Left cardiac atrium (tissue), 4 donors: ENCODE measurements at regions not wholly inside any gene's neighbourhood (a gene's known extent, or its start where the extent isn't known, plus 50 kb on each side); places are given as distances from the start of the nearest gene placed in this dataset.

Experiments
- ATAC-seq, 2 donors: fragments of 200-7000 bp; cut with Tn5 transposase; one replicate each; pipeline ENCODE4 v1.9.1; 2020; ENCODE audit warnings: mild to moderate bottlenecking in 2 of 2, moderate library complexity in 2 of 2
- DNase-seq: peaks from one replicate; pipeline ENCODE4 v3.0.0-alpha.2; 2020
- intact Hi-C, 2 donors: fragments of 100-400 bp; cut with DNase I; formaldehyde crosslinking; loops; one replicate each; pipeline versions ENCODE4 v1.14.1 to v1.15.1; 2022 to 2023
- donor health status: DM: no; HTN: yes; CAD: no.
- donor health status: DM: no; HTN: yes; CAD: no; lungs with severe emphysema.
- donor health status: DM: yes; HTN: yes; CAD: no.
- donor health status: Dilated cardiomyopathy.

DNA sequence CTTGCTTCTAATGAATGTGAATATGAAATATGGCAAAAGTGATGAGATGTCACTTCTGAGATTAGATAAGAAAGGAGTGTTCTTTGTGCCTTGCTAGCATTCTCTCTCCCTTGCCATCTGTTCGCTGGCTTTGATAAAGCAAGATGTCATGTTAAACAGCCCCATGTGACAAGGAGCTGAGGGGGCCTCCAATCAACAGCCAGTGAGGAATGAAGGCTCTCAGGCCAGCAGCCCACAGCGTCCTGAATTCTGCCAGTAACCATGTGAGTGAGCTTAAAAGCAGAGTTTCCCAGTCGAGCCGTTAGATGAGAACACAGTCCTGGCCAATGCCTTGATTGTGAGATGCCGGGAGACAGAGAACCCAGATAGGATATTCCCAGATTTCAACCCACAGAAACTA, 198.8 kb downstream of the IRS1 start:
- ATAC-seq (no peak), DNase-seq (no peak)
- intact Hi-C loops, result no loop called here

- intact Hi-C loops, result no loop called here
- ATAC-seq (no peak), DNase-seq (no peak)
Measured at GRCh38 chr2:226600184-226600583, 199.4 kb downstream of the IRS1 start.

DNA sequence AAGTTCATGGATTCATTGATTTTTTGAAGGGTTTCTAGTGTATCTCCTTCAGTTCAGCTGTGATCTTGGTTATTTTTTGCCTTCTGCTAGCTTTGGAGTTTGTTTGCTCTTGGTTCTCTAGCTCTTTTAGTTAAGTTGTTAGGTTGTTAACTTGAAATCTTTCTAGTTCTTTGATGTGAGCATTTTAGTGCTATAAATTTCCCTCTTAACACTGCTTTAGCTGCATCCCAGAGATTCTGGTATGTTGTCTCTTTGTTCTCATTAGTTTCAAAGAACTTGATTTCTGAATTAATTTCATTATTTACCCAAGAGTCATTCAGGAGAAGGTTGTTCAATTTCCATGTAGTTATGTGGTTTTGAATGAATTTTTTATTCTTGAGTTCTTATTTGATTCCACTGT, 210.6 kb downstream of the IRS1 start:
- DNase-seq (no peak), ATAC-seq (no peak)
- intact Hi-C loops, result no loop called here

GRCh38 chr2:226585130-226585561, 214.5 kb downstream of the IRS1 start:
- intact Hi-C loops, result no loop called here
- ATAC-seq (no peak), DNase-seq (no peak)

DNA sequence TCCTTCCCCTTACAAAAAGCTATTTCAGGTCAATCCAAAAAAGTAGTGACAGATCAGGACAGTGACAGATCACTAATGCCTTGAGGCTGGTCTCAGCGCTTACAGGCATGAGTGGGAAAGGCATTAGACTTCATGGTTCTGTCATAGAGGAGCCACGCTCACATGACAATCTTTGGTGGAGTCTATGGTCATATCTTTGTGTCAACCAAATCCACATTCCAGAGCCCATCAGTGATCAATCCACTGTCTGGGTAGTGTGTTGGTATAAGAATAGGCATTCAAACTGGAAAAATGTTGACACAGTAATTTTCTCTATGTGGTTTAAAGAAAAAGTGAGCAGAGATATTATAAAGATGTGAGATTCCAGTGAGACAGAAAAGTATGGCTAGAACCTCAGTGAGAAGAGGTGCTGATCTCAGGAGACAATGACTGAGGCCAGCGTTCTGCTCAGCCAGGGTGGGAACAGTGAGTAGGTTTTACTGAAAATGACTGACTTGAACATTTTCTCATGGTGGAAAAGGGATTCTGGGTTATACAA, 215.0 kb downstream of the IRS1 start:
- DNase-seq (no peak), ATAC-seq (no peak)
- intact Hi-C loops, result no loop called here

DNA sequence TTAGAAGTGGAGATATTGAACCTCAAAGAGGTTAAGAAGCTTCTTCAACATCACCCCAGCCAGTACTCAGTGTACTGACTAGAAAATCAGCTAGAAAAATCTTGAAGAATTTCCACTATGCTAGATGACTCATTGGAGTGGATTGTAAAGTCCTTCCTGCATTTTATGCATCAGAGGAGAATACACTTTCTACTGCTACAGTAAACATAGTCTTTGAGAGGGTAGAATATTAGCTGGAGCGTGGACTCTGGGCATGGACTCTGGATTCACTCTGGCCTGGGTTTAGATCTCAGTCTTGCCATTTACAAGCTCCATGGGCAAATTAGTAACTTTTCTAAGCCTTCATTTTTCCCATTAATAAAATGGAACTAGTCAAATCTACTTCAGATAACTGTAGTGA, 215.9 kb downstream of the IRS1 start:
- DNase-seq (no peak), ATAC-seq (peak in 1 of 2 donors; percentile 87)
- intact Hi-C loops, result no loop called here

DNA sequence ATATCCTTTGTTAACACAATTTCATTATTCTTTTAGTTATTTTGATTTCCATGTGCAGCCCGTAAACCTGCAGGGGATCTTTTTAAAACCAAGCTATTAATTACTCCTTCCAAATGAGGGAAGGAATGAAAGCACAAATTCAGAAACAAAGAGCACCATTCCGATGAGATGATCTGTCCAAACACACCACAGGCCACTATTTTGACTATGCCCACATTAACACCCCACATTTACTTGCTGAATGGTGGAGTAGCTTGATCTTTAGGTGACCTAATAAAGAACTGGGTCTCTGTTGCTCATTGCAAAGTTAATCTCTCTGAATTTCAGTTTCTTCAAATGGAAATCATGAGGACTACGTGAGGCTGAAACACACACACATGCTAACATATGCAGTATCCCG, 218.0 kb downstream of the IRS1 start:
- intact Hi-C loops, result no loop called here
- ATAC-seq (no peak), DNase-seq (no peak)

GRCh38 chr2:226581004-226581403, 218.6 kb downstream of the IRS1 start:
- no peak for DNase-seq

GRCh38 chr2:226580403-226580802, 219.2 kb downstream of the IRS1 start:
- intact Hi-C loops, result no loop called here
- no peak for DNase-seq
- ATAC-seq, result peak in 1 of 2 donors; percentile 65

More at GRCh38 chr2:226581004-226581403, 218.6 kb downstream of the IRS1 start:
- intact Hi-C loops, result no loop called here
- no peak for ATAC-seq

DNA sequence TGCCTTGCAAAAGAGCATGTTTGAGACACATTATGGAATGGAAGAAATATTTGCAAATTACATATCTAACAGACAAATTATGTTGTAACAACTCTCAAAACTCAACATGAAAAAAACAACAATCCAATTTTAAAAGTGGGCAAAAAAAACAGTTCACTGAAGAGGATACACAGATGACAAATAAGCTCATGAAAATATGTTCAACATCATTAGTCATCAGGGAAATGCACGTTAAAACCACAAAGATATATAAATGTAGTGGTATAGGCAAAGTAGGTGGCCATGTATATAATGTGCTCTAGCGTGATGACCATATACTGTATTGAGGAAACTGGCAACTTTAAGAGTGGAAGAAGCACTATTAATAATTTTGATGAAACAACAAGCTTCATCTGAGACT, 220.1 kb downstream of the IRS1 start:
- DNase-seq (no peak), ATAC-seq (no peak)
- intact Hi-C loops, result no loop called here

GRCh38 chr2:226578879-226579278, 220.7 kb downstream of the IRS1 start:
- intact Hi-C loops, result no loop called here
- DNase-seq (no peak), ATAC-seq (no peak)

- intact Hi-C loops, result no loop called here
- no peak for ATAC-seq
- no peak for DNase-seq
Measured at GRCh38 chr2:226578373-226578772, 221.2 kb downstream of the IRS1 start.

DNA sequence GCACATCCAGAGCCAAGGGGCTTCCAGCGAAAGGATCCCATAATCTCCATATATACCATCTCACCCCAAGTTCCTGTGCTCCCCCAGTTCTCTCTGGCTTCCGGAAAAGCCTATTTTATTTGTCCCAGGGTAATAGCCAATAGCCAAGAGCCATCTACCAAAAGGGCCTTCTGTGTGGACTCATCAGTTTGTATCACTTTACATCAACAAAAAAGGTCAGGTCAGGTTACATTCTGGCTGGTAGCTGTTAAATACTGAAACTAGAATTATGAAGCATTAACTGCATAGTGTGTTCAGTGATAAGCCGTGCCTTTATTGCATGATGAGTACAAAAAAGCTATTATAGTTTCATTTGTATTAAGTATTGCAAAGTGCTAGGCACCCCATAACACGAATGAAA, 223.7 kb downstream of the IRS1 start:
- intact Hi-C loops, result no loop called here
- DNase-seq (no peak), ATAC-seq (no peak)

GRCh38 chr2:226573158-226573557, 226.5 kb downstream of the IRS1 start:
- intact Hi-C loops, result no loop called here
- DNase-seq, result no peak
- ATAC-seq, result no peak

DNA sequence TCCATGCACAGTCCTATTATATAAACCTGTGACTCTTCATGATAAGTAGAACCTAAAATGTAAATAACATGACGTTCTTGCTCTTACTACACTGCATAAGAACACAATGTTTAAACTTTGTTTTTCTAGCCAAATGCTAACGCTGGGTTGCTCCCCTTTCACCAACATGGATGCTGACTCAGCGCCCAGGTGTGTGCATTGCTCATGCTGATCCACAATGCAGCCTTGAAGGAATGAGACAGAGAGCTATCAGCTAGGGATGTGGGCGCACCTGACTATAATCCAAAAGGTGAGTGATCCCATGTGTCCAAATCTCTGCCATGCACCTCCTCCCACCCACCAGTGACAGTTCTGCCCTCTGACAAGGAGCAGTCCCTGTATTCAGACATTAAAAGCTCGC, 235.0 kb downstream of the IRS1 start:
- DNase-seq (no peak), ATAC-seq (no peak)
- intact Hi-C loops, result no loop called here

DNA sequence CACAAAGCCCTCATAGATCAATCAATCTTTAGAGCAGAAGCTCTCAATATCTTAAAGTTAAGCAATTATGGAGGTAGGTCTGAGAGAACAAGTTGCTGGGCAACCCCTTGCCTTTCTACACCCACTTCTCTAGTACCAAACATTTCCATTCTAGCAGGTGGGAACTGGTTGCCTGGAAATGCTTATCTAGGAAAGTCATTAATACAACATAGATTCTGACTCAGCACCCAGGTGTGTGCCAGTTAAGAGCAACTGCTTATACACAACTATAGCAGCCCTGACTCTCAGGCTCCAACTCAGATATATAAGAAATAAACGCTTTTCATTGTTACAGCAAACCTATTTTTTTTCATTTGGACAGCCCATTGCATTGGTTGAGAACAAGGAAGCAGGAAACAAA, 237.7 kb downstream of the IRS1 start:
- DNase-seq, result no peak
- intact Hi-C loops, result no loop called here
- ATAC-seq, result peak in 1 of 2 donors; percentile 40

- DNase-seq, result no peak
- ATAC-seq, result peak; percentile 63 to 81
- intact Hi-C loops, result no loop called here
Measured at GRCh38 chr2:226560325-226560724, 239.3 kb downstream of the IRS1 start.

GRCh38 chr2:226559536-226559935, 240.1 kb downstream of the IRS1 start:
- intact Hi-C loops, result loop anchor here in 1 of 2 donors (10.0 kb wide), 1 partner anchor 235 kb away; the partner anchor contains the start of gene IRS1
- DNase-seq (no peak), ATAC-seq (no peak)

GRCh38 chr2:226558418-226558817, 241.2 kb downstream of the IRS1 start:
- intact Hi-C loops, result loop anchor here in 1 of 2 donors (10.0 kb wide), 1 partner anchor 236 kb away; the partner anchor contains the start of gene IRS1
- ATAC-seq (peak; percentile 45 to 75), DNase-seq (no peak)

DNA sequence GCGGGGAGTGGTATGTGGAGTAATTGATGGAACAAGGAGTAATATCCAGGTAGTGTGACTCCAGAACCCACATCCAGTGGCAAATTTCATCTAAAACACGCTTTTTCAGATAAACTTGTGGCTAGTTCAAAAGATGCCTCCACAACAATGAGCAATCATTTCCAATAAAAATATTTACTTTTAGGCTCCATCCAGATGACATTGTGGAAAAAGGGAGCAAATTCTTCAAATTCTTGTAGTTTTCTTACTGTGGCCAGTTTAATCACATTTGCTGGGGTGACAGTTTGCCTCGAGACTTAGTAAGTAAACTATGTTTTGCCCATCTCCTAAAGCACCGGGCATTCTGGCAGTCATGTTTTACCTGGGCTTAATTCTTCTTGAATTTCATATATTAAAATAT, 243.6 kb downstream of the IRS1 start:
- DNase-seq (no peak), ATAC-seq (no peak)
- intact Hi-C loops, result loop anchor here in 1 of 2 donors (10.0 kb wide), 1 partner anchor 239 kb away; the partner anchor contains the start of gene IRS1

GRCh38 chr2:226554701-226555100, 244.9 kb downstream of the IRS1 start:
- ATAC-seq (no peak), DNase-seq (no peak)
- intact Hi-C loops, result loop anchor here in 1 of 2 donors (10.0 kb wide), 1 partner anchor 240 kb away; the partner anchor contains the start of gene IRS1
